Breast epithelium (tissue), 4 donors: ENCODE measurements at regions not wholly inside any gene's neighbourhood (a gene's known extent, or its start where the extent isn't known, plus 50 kb on each side); places are given as distances from the start of the nearest gene placed in this dataset.
"Not testable (repeated sequence)": the region's sequence is repeated elsewhere in the genome, so short reads cannot be mapped to it uniquely, and the experiment has no call there.

Experiments used
- DNase-seq, 2 donors: peaks; one replicate each; pipeline ENCODE4 v3.0.0-alpha.2; 2019; ENCODE audit warnings: low spot score in 2 of 2
- H3K27ac ChIP-seq, 2 donors: fragments of 200-600 bp; sonication (generic) in 1 of 2; one replicate each; pipeline ENCODE4 v1.5.1; 2016 to 2019; ENCODE audit warnings: mild to moderate bottlenecking in 1 of 2
- H3K27me3 ChIP-seq, 2 donors: fragments of 200-600 bp; sonication (generic) in 1 of 2; one replicate each; pipeline versions ENCODE4 v1.5.1 to v1.6.0; 2017 to 2019; ENCODE audit warnings: control low read depth in 1 of 2, mild to moderate bottlenecking in 1 of 2
- H3K36me3 ChIP-seq: fragments of 200-600 bp; one replicate; pipeline ENCODE4 v1.5.1; 2019
- H3K4me1 ChIP-seq, 2 donors: fragments of 200-600 bp; sonication (generic); one replicate each; pipeline ENCODE4 v1.5.1; 2016 to 2019; ENCODE audit warnings: control low read depth in 1 of 2
- H3K4me3 ChIP-seq, 3 donors: fragments of 200-600 bp; sonication (generic); 1 replicate in 2 of 3; 2 replicates in 1 of 3; pipeline ENCODE4 v1.5.1; 2016 to 2019; ENCODE audit warnings: mild to moderate bottlenecking in 3 of 3, moderate library complexity in 2 of 3
- H3K9me3 ChIP-seq, 2 donors: fragments of 200-600 bp; sonication (generic) in 1 of 2; one replicate each; pipeline ENCODE4 v1.5.1; 2016 to 2019; ENCODE audit warnings: control low read depth in 1 of 2
- POLR2A ChIP-seq: fragments of 450-650 bp; IDR thresholded peaks from one replicate; pipeline ENCODE4 v1.6.1; 2016; ENCODE audit warnings: antibody characterized with exemption, mild to moderate bottlenecking, moderate library complexity
- POLR2AphosphoS5 ChIP-seq, 3 donors: sonication (generic); formaldehyde crosslinking; IDR thresholded peaks; one replicate each; pipeline ENCODE4 v1.6.1; 2017; ENCODE audit warnings: antibody characterized with exemption in 3 of 3
- intact Hi-C: fragments of 100-400 bp; cut with DNase I; formaldehyde crosslinking; loops from one replicate; pipeline ENCODE4 v1.15.1; 2023; ENCODE audit warnings: low total_unique reads
- TF ChIP-seq, protein P1 (sequence below), 3 donors: fragments of 450-650 bp; IDR thresholded peaks; one replicate each; pipeline ENCODE4 v1.5.1; 2016 to 2017; ENCODE audit warnings: antibody characterized with exemption in 3 of 3, mild to moderate bottlenecking in 3 of 3, moderate library complexity in 3 of 3

DNA sequence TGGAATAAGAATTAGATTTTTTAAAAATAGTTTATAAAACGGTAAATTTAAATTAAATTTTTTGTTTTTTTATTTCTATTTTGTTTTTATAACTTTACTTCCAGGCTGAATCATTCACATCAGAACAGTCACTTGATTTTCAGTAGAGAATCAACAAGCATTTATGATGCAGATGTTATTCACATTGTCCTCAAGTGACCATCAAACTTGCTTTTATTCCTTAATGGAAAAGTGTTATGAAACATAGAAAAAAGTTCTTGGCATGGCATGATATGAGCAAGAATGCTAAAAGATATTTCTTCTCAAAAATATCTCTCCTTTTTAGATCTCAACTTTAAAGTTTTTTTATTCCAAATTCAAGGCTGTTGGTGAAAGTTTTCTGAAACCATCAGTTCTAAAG is 70.9 kb upstream of the TGFBR2 start:
- Histone ChIP-seq H3K4me3 (no peak overlapping the region), H3K4me1 (peaks cover 0 to 12% of the 10 kb centered on the region in 2 donors), H3K9me3 (no peaks in the 10 kb centered on the region), H3K27me3 (no peaks in the 10 kb centered on the region), H3K27ac (no peak overlapping the region), H3K36me3 (no peaks in the 10 kb centered on the region)
- intact Hi-C loops = no loop called here
- DNase-seq = no peak
- no peak for TF ChIP-seq POLR2A
- TF ChIP-seq, protein P1, sequence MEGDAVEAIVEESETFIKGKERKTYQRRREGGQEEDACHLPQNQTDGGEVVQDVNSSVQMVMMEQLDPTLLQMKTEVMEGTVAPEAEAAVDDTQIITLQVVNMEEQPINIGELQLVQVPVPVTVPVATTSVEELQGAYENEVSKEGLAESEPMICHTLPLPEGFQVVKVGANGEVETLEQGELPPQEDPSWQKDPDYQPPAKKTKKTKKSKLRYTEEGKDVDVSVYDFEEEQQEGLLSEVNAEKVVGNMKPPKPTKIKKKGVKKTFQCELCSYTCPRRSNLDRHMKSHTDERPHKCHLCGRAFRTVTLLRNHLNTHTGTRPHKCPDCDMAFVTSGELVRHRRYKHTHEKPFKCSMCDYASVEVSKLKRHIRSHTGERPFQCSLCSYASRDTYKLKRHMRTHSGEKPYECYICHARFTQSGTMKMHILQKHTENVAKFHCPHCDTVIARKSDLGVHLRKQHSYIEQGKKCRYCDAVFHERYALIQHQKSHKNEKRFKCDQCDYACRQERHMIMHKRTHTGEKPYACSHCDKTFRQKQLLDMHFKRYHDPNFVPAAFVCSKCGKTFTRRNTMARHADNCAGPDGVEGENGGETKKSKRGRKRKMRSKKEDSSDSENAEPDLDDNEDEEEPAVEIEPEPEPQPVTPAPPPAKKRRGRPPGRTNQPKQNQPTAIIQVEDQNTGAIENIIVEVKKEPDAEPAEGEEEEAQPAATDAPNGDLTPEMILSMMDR (IDR thresholded peaks at IDR 0.05) = no peak
- TF ChIP-seq POLR2AphosphoS5 (IDR thresholded peaks at IDR 0.05) = no peak

DNA sequence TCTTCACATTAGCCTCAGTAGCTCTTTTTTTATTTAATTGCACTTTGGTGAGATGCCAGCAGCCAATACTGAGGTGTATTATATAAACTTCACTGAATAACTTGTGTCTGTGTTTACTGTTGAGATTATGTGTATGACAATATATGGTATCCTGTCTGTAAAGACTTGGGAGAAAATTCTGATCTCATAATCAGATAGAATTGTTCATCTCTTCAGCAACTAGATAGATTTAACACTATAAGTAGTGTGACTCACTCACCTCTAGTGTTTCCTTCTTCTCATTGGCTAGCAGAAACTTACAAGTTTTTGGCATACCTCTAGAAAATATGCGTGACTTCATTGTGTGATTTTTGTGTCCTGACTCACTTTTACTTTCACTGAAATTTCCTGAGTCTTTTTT is 67.6 kb upstream of the TGFBR2 start:
- Histone ChIP-seq H3K4me1 (peaks cover 0 to 12% of the 10 kb centered on the region in 2 donors), H3K27ac (peak overlapping the region; percentile 32 to 63), H3K27me3 (no peaks in the 10 kb centered on the region), H3K36me3 (no peaks in the 10 kb centered on the region), H3K9me3 (no peaks in the 10 kb centered on the region), H3K4me3 (no peak overlapping the region)
- intact Hi-C loops = no loop called here
- TF ChIP-seq POLR2AphosphoS5 (IDR thresholded peaks at IDR 0.05) (no peak), POLR2A (no peak)
- TF ChIP-seq, protein P1 (IDR thresholded peaks at IDR 0.05) = no peak
- DNase-seq = no peak

DNA sequence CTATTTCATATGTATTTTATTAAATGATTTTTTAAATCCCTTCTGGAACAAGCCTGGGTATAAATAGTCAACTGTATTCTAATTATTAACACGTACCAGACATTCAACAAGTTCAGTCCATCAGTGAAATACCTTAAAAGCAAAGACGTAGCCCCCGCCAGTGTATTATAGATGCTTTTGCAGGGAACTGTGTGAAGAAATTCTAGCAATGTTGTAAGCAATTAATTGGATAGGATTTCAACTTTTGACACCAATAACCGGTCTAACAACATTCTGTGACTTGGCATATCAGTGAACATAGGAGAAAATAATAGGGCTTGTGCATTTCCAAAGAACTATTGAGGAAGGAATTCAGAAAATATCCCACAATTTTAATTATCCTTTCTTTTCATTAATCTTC is 67.2 kb upstream of the TGFBR2 start:
- peak overlapping the region in 1 of 2 donors; percentile 63 for H3K27ac ChIP-seq
- H3K9me3 ChIP-seq = no peaks in the 10 kb centered on the region
- no peaks in the 10 kb centered on the region for H3K36me3 ChIP-seq
- no peak overlapping the region for H3K4me3 ChIP-seq
- H3K4me1 ChIP-seq = peaks cover 0 to 12% of the 10 kb centered on the region in 2 donors
- no peak for DNase-seq
- H3K27me3 ChIP-seq = no peaks in the 10 kb centered on the region
- intact Hi-C loops = no loop called here
- no peak for TF ChIP-seq POLR2A

DNA sequence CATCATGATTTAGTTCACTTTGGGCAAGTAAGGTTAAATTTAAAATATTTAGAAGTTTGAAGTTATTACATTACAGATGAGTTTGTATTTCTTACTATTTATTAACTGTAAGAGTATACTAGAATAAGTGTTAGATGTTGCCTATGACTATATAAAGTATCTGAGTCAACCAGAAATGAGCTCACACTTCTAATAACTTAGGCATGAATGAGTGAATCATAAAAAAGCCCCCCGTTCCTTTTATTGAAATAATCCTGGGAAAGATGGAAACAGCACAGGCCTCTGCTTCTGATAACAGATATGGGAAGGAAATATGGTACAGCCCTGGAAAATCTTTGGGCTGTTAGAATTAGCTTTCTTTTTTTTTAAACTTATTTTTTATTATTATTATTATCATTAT is 66.6 kb upstream of the TGFBR2 start:
- H3K27ac ChIP-seq = peak overlapping the region in 1 of 2 donors; percentile 63
- no peak overlapping the region for H3K4me3 ChIP-seq
- H3K27me3 ChIP-seq = no peaks in the 10 kb centered on the region
- no peak for DNase-seq
- no peaks in the 10 kb centered on the region for H3K9me3 ChIP-seq
- H3K36me3 ChIP-seq = no peaks in the 10 kb centered on the region
- TF ChIP-seq POLR2AphosphoS5 (IDR thresholded peaks at IDR 0.05) (no peak), POLR2A (no peak)
- TF ChIP-seq, protein P1 (IDR thresholded peaks at IDR 0.05) = no peak
- H3K4me1 ChIP-seq = peaks cover 0 to 12% of the 10 kb centered on the region in 2 donors
- intact Hi-C loops = no loop called here

DNA sequence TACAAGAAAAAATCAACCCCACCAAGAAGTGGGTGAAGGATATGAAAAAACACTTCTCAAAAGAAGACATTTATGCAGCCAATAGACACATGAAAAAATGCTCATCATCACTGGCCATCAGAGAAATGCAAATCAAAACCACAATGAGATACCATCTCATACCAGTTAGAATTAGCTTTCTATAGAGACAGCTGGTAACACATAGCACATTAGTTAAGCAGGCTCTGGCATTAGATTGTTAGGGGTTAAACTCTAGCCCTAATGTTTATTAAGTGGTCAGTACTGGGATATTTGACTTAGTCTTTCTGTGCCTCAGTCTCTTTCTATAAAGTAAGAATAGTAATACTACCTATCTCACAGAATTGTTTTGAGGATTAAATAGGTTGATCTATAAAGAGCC is 65.2 kb upstream of the TGFBR2 start:
- H3K36me3 ChIP-seq, DNase-seq, H3K9me3 ChIP-seq, H3K27me3 ChIP-seq, H3K27ac ChIP-seq, intact Hi-C loops, H3K4me3 ChIP-seq: not testable (repeated sequence)
- H3K4me1 ChIP-seq = peaks cover 0 to 12% of the 10 kb centered on the region in 2 donors

DNA sequence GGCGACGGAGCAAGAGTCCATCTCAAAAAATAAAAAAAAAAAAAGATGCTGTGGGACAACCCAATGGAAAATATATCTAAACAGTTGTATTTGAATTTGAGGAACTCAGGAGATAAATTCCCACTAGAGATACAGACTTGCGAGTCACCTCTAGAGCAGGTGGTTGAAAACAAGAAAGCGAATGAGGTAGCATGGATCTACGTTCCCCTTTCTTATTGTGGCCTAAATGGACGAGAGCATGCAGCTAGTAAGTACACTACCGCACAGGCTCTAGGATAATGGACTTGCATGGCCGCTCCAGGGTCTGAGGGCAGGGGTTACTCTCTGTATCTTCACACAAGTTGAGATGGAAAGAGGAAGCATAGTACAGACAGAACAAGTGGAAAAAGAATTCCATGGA is 63.5 kb upstream of the TGFBR2 start:
- Histone ChIP-seq H3K9me3 (no peaks in the 10 kb centered on the region), H3K4me1 (peaks cover 0 to 12% of the 10 kb centered on the region in 2 donors), H3K27ac (no peak overlapping the region), H3K4me3 (no peak overlapping the region), H3K27me3 (no peaks in the 10 kb centered on the region), H3K36me3 (no peaks in the 10 kb centered on the region)
- intact Hi-C loops = no loop called here
- TF ChIP-seq, protein P1 (IDR thresholded peaks at IDR 0.05) = no peak
- TF ChIP-seq POLR2A (no peak), POLR2AphosphoS5 (IDR thresholded peaks at IDR 0.05) (no peak)
- no peak for DNase-seq
